ENCODE measurements at regions not wholly inside any gene's neighbourhood (a gene's known extent, or its start where the extent isn't known, plus 50 kb on each side); places are given as distances from the start of the nearest gene placed in this dataset.

DNA sequence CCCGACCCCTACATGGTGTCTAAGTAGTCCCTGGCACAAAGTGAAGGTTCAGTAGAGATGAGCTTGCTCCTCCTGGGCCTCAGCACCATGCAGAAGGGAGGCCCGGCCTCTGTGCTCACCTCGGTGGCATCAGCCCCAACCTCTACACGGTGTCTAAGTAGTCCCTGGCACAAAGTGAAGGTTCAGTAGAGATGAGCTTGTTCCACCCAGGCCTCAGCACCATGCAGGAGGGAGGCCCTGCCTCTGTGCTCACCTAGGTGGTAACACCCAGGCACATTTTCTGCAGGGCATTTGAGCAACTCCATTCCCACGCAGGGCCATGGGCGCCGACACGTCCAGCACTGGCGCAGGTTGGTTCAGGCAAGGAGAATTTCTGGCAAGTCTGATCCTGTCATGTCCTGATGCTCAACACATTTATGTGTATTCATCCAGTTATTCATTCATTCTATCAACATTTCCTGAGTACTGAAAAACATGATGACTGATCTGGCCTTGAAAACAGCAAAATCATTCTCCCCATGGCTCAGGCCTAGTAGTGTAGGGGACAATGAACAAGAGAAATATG, 408.2 kb upstream of the MYT1L start:
- H3K27me3 ChIP-seq (ENCODE audit: control insufficient read depth in 1 of 2, insufficient read depth in 2 of 2, low read length in 2 of 2), result no peaks in the 10 kb centered on the region
- no peak overlapping the region for H3K27ac ChIP-seq (ENCODE audit: low read depth in 1 of 2, low read length in 2 of 2)
- H3K4me3 ChIP-seq (ENCODE audit: low read length), result no peak overlapping the region
- Mint-ChIP-seq H3K4me1 (ENCODE audit: low read depth) (no peaks in the 10 kb centered on the region), H3K27ac (no peak overlapping the region), H3K36me3 (ENCODE audit: low read depth) (no peaks in the 10 kb centered on the region), H3K9me3 (peaks cover 2% of the 10 kb centered on the region), H3K27me3 (no peaks in the 10 kb centered on the region), H3K4me3 (no peak overlapping the region)
- ChIA-PET CTCF (no interaction called here), POLR2A (no interaction called here)
- no peak for ATAC-seq (ENCODE audit: poor library complexity)
- H3K9me3 ChIP-seq (ENCODE audit: control insufficient read depth in 1 of 2, insufficient read depth in 1 of 2, low read length in 2 of 2), result peaks cover 0 to 18% of the 10 kb centered on the region in 2 experiments
- H3K4me1 ChIP-seq (ENCODE audit: insufficient read depth, low read length), result no peaks in the 10 kb centered on the region
- H3K36me3 ChIP-seq (ENCODE audit: insufficient read depth, low read length), result no peaks in the 10 kb centered on the region
- intact Hi-C loops (cut with DNase I, micrococcal nuclease), result no loop called here
- TF ChIP-seq, protein P1, sequence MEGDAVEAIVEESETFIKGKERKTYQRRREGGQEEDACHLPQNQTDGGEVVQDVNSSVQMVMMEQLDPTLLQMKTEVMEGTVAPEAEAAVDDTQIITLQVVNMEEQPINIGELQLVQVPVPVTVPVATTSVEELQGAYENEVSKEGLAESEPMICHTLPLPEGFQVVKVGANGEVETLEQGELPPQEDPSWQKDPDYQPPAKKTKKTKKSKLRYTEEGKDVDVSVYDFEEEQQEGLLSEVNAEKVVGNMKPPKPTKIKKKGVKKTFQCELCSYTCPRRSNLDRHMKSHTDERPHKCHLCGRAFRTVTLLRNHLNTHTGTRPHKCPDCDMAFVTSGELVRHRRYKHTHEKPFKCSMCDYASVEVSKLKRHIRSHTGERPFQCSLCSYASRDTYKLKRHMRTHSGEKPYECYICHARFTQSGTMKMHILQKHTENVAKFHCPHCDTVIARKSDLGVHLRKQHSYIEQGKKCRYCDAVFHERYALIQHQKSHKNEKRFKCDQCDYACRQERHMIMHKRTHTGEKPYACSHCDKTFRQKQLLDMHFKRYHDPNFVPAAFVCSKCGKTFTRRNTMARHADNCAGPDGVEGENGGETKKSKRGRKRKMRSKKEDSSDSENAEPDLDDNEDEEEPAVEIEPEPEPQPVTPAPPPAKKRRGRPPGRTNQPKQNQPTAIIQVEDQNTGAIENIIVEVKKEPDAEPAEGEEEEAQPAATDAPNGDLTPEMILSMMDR (IDR thresholded peaks at IDR 0.05), result no peak
- DNase-seq, result no peak

GRCh38 chr2:2738684-2739083, 407.6 kb upstream of the MYT1L start:
- ATAC-seq (ENCODE audit: poor library complexity), result no peak
- CTCF ChIA-PET, result no interaction called here
- intact Hi-C loops (cut with DNase I, micrococcal nuclease), result no loop called here
- H3K9me3 ChIP-seq (ENCODE audit: control insufficient read depth in 1 of 2, insufficient read depth in 1 of 2, low read length in 2 of 2), result peaks cover 0 to 18% of the 10 kb centered on the region in 2 experiments
- POLR2A ChIA-PET, result no interaction called here
- Mint-ChIP-seq H3K27me3 (no peaks in the 10 kb centered on the region), H3K4me1 (ENCODE audit: low read depth) (no peaks in the 10 kb centered on the region), H3K27ac (no peak overlapping the region), H3K9me3 (peaks cover 2% of the 10 kb centered on the region), H3K4me3 (no peak overlapping the region), H3K36me3 (ENCODE audit: low read depth) (no peaks in the 10 kb centered on the region)
- TF ChIP-seq, protein P1 (IDR thresholded peaks at IDR 0.05), result no peak
- H3K27ac ChIP-seq (ENCODE audit: low read depth in 1 of 2, low read length in 2 of 2), result no peak overlapping the region
- H3K4me1 ChIP-seq (ENCODE audit: insufficient read depth, low read length), result no peaks in the 10 kb centered on the region
- DNase-seq, result no peak
- no peaks in the 10 kb centered on the region for H3K36me3 ChIP-seq (ENCODE audit: insufficient read depth, low read length)
- no peaks in the 10 kb centered on the region for H3K27me3 ChIP-seq (ENCODE audit: control insufficient read depth in 1 of 2, insufficient read depth in 2 of 2, low read length in 2 of 2)
- no peak overlapping the region for H3K4me3 ChIP-seq (ENCODE audit: low read length)

- intact Hi-C loops (cut with DNase I, micrococcal nuclease), result no loop called here
- no peaks in the 10 kb centered on the region for H3K27me3 Mint-ChIP-seq
- no peak overlapping the region for H3K4me3 ChIP-seq (ENCODE audit: low read length)
- ATAC-seq (ENCODE audit: poor library complexity) (no peak), DNase-seq (no peak)
- no peak overlapping the region for H3K27ac ChIP-seq (ENCODE audit: low read depth in 1 of 2, low read length in 2 of 2)
- H3K4me1 ChIP-seq (ENCODE audit: insufficient read depth, low read length), result no peaks in the 10 kb centered on the region
- CTCF ChIA-PET, result no interaction called here
- no peak overlapping the region for H3K27ac Mint-ChIP-seq
- H3K36me3 ChIP-seq (ENCODE audit: insufficient read depth, low read length), result no peaks in the 10 kb centered on the region
- POLR2A ChIA-PET, result no interaction called here
- H3K9me3 ChIP-seq (ENCODE audit: control insufficient read depth in 1 of 2, insufficient read depth in 1 of 2, low read length in 2 of 2), result peaks cover 0 to 18% of the 10 kb centered on the region in 2 experiments
- no peaks in the 10 kb centered on the region for H3K4me1 Mint-ChIP-seq (ENCODE audit: low read depth)
- no peaks in the 10 kb centered on the region for H3K27me3 ChIP-seq (ENCODE audit: control insufficient read depth in 1 of 2, insufficient read depth in 2 of 2, low read length in 2 of 2)
- no peak overlapping the region for H3K4me3 Mint-ChIP-seq
- peaks cover 2% of the 10 kb centered on the region for H3K9me3 Mint-ChIP-seq
- H3K36me3 Mint-ChIP-seq (ENCODE audit: low read depth), result no peaks in the 10 kb centered on the region
- TF ChIP-seq, protein P1 (IDR thresholded peaks at IDR 0.05), result no peak
These were observed 407.2 kb upstream of the MYT1L start for GRCh38 chr2:2738276-2738675.

All from CD4-positive, alpha-beta T cell (primary cell).